GM12865 (cell line): ENCODE measurements at regions not wholly inside any gene's neighbourhood (a gene's known extent, or its start where the extent isn't known, plus 50 kb on each side); places are given as distances from the start of the nearest gene placed in this dataset.

Experiments used
- DNase-seq: peaks from one replicate; pipeline ENCODE4 v3.0.0; 2010; ENCODE audit warnings: low read depth
- H3K4me3 ChIP-seq: 2 replicates; pipeline ENCODE4 v1.5.1; 2011; ENCODE audit warnings: mild to moderate bottlenecking, low read depth, low read length, control low read depth
- CTCF ChIP-seq: IDR thresholded peaks from 2 replicates; pipeline ENCODE4 v1.5.1; 2011; ENCODE audit warnings: low read length, control low read depth, low read depth, inconsistent platforms; ENCODE audit not compliant: insufficient read depth; ENCODE audit errors: missing control alignments

GRCh38 chr16:64586781-64587180 lies 535.1 kb downstream of the CDH11 start:
- no peak for DNase-seq
- H3K4me3 ChIP-seq = no peak overlapping the region
- no peak for TF ChIP-seq CTCF

- H3K4me3 ChIP-seq = no peak overlapping the region
- no peak for TF ChIP-seq CTCF
- DNase-seq = no peak
Observed at GRCh38 chr16:64585367-64585766, 536.5 kb downstream of the CDH11 start.

GRCh38 chr16:64580558-64580957 lies 541.3 kb downstream of the CDH11 start:
- no peak overlapping the region for H3K4me3 ChIP-seq
- no peak for TF ChIP-seq CTCF
- no peak for DNase-seq

GRCh38 chr16:64579712-64580111 lies 542.2 kb downstream of the CDH11 start:
- H3K4me3 ChIP-seq = no peak overlapping the region
- no peak for DNase-seq
- no peak for TF ChIP-seq CTCF

GRCh38 chr16:64545768-64546167 lies 576.1 kb downstream of the CDH11 start:
- no peak for DNase-seq
- no peak overlapping the region for H3K4me3 ChIP-seq
- no peak for TF ChIP-seq CTCF

- no peak for TF ChIP-seq CTCF
- no peak for DNase-seq
- H3K4me3 ChIP-seq = no peak overlapping the region
Observed at GRCh38 chr16:64544859-64545258, 577.0 kb downstream of the CDH11 start.

- DNase-seq = no peak
- H3K4me3 ChIP-seq = no peak overlapping the region
- no peak for TF ChIP-seq CTCF
Observed at GRCh38 chr16:64543441-64543840, 578.4 kb downstream of the CDH11 start.
